Cortex of kidney (tissue), 1 donor: ENCODE measurements at regions not wholly inside any gene's neighbourhood (a gene's known extent, or its start where the extent isn't known, plus 50 kb on each side); places are given as distances from the start of the nearest gene placed in this dataset.
"Not testable (repeated sequence)": the region's sequence is repeated elsewhere in the genome, so short reads cannot be mapped to it uniquely, and the experiment has no call there.

Source experiments
- DNase-seq: peaks from one replicate; lab custom pipeline; 2025; lab: John Stamatoyannopoulos, UW

DNA sequence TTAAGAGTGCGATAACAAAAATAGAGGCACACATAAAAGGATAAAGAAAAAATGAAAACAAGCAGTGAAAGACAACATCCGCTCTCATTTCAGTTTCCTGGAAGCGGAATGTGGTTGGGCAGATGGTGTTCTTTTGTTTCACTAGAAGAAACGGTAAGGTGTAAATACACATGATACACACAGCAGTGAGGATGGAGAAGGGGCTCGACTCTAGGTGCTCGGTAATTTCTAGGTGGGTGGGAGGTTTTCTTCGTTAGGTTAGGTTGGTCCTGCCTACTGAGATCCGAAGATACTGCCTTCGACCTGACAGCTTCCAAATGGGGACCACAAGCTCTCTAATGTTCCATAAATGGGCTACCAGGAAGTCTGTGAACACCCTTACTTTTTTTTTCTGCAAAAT lies 1082.5 kb downstream of the BCL11B start:
- no peak for DNase-seq

GRCh38 chr14:98189944-98190343 lies 1082.1 kb downstream of the BCL11B start:
- DNase-seq: no peak

- no peak for DNase-seq
These were observed 1079.1 kb downstream of the BCL11B start for GRCh38 chr14:98192946-98193345.

GRCh38 chr14:98194821-98195220 lies 1077.2 kb downstream of the BCL11B start:
- no peak for DNase-seq

- no peak for DNase-seq
These were observed 1076.7 kb downstream of the BCL11B start for GRCh38 chr14:98195256-98195655.

DNA sequence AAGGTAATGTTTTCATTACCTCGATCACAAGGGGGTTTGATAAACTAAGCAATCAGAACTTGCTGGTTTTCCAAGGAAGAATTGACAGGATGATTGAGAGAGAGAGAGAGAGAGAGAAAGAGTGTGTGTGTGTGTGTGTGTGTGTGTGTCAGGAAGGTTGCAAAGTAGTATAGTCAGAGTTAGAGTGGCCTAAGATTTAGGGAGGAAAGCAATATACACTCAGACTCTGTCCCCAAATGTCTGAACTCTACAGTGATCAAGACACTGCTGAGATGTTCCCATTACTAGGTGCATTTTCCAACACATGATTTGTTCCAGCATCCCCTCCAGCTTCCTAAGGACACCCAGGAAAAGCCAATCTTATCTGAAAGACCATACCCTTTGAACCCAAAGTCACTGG lies 1074.1 kb downstream of the BCL11B start:
- DNase-seq: no peak

DNA sequence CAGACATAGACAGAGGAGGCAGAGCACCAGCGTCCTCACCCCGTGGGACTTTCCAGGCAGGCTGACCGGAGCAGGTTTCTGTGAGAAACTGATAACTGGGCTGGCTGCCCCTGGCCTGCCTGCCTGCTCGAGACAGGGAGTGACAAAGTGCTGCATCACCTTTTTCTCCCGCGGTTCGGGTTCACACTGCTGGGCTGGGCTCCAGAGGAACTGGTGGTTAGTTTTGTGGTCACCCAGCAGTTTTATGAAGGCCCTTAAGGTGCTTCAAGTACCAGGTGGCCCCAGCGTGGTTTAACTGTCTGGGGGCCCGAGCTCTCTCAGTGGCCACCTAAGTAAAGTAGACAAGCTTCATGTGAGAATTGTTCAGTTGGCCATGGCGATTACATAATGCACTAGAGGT lies 1073.6 kb downstream of the BCL11B start:
- DNase-seq: no peak

GRCh38 chr14:98200601-98201000 lies 1071.4 kb downstream of the BCL11B start:
- DNase-seq: no peak

- DNase-seq: no peak
These were observed 1068.6 kb downstream of the BCL11B start for GRCh38 chr14:98203421-98203820.

- no peak for DNase-seq
These were observed 1067.9 kb downstream of the BCL11B start for GRCh38 chr14:98204139-98204538.

DNA sequence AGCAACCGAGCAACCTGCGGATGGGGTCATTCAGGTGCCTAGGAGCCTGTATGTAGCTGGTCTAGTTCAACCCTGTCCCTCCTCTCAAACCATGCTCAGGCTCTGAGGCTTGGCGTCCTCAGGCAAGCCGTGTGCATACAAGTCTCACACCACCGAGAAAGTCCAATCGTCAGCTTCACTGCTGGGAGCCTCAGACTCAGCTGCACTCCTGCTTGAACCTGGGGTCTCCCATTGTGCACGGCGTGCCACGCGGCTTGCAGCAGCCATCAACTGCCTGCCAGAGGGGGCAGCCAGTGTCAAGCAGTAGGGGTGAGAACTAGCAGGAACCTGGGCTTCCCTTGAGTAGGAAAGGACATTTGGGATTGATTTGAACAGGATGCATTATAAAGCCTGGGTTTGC lies 1064.6 kb downstream of the BCL11B start:
- no peak for DNase-seq

DNA sequence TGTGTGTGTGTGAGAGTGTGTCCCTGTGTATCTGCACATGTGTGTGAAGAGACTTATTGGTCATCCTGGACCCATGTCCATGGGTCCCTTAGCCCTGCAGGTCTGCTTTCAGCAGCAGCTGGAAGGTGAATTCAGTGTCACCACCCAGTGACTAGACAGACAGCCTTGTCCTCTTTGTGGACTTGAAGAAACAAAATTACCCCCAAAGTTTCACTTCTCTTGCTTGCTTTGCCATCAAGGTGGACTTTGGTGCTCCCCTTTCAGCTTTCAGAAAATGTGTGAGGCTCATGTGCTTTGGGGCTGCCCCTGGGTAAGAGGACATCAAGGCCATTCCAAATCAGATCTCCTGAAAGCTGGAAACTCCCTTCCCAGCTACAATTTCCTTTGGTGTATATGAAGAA lies 1063.8 kb downstream of the BCL11B start:
- DNase-seq: no peak

DNA sequence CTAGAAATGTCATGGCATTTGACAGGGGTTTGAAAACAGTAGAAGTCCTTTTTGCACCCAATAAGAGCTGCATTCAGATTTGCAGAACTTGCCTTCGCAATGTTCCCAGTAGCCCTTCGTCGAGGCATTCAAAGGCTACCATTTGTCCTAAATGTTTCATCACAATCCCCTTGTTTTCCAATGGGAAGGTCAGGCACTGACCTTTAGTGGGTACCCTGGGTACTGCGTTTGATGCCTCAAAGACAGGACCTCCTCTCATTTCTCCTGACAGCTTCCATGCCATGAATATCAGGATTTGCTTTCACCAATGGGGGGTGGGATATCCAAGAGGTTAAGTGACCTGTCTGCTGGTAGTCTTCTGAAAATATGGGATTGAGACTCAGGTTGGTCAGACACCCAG lies 1063.1 kb downstream of the BCL11B start:
- no peak for DNase-seq

GRCh38 chr14:98210045-98210672 lies 1061.8 kb downstream of the BCL11B start:
- DNase-seq: no peak

GRCh38 chr14:98217530-98217929 lies 1054.5 kb downstream of the BCL11B start:
- no peak for DNase-seq

DNA sequence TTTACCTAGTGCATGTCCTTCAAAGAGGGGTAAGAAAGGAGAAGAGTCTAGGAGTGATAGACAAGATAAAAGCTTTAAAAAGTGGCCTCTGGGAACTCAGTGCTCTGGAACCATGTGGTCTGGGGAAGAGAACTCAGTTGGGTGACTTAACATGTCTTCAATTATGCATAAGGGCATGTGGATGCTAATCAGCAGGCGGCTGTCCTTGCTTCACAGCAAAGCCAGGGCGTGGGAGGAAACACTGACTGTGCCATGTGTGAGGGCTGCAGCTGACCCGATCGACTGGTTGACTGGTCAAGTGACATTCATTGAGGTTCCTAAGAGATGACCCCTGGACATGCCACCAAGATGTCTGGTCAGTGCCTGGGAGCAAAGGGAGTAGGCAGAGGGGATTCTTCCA lies 1053.8 kb downstream of the BCL11B start:
- DNase-seq: no peak

- DNase-seq: no peak
These were observed 1052.4 kb downstream of the BCL11B start for GRCh38 chr14:98219638-98220037.

DNA sequence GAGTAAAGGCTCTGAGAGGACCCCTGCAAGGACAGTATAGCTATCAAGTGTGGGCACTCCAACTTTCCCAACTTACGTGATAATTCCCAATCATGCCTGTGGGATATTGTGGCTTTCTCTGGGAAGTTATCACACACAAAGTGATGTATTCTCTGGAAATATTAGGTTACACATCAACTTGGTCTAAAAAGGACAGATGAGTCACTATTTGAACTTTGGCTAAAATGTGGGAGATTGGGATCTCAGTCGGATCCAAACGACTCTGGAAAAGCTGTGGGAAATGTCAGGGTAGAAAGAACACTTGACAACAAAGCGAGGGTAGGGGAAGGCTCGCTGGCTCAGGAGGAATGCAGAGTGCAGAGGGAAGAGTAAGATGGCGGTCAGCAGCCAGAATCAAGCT lies 1048.9 kb downstream of the BCL11B start:
- DNase-seq: no peak

DNA sequence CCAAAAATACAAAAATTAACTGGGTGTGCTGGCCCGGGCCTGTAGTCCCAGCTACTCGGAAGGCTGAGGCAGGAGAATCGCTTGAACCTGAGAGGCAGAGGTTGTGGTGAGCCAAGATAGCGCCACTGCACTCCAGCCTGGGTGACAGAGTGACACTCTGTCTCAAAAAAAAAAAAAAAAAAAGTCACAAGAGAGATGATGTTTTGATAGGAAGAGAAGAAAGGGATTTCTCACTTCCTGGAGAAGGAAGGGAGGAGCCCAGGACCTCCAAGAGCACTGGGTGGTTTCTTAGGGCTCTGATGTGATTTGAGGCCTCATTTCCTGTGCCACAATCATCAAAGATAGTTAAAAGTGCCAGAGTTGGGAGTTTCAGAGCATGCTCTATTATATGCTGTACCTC lies 1048.3 kb downstream of the BCL11B start:
- not testable (repeated sequence) for DNase-seq

GRCh38 chr14:98226411-98226810 lies 1045.6 kb downstream of the BCL11B start:
- DNase-seq: no peak

DNA sequence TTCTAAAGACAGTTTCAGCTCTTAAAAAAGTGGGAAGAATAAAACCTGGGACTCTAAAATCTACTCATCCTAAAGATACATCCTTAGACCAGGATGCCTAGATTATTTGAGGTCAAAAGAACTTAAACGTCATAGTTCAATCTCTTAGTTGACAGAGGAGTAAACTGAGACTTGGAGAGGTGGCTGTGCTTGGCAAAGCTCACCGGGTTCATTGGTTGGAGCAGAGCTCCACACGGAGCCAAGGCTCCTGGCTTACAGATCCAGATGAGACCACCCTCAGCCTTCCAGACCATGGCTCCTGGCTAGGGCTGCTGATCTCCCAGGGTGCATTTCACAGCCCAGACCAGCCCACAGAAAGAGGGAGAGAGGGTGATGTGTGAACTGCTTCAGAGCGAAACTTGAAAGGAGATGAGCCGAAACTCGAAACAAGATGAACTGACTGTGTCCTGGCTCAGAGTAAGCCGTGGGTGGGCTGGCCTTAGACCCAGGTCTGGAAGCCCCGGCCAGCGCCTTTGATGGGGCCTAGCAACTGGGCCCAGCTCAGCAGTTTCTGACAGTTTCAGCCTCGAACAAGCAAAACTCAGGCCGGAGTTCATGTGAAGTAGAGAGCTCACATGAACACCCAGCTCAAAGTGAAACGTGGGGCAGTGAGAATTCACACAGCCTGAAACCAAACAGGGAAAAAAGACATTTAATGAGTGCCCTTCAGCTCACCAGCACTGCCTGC lies 1044.8 kb downstream of the BCL11B start:
- DNase-seq: no peak

- DNase-seq: no peak
These were observed 1044.3 kb downstream of the BCL11B start for GRCh38 chr14:98227727-98228111.

- DNase-seq: no peak
These were observed 1042.2 kb downstream of the BCL11B start for GRCh38 chr14:98229656-98230366.
